GM19324 (cell line): ENCODE measurements at regions not wholly inside any gene's neighbourhood (a gene's known extent, or its start where the extent isn't known, plus 50 kb on each side); places are given as distances from the start of the nearest gene placed in this dataset.

Experiments
- ATAC-seq: cut with Tn5 transposase; IDR thresholded peaks from one replicate; pipeline ENCODE4 v1.9.1; 2021; ENCODE audit warnings: mild to moderate bottlenecking, moderate library complexity; ENCODE audit not compliant: unreplicated experiment, low FRiP score

GRCh38 chr12:60935981-60936761, 1324.0 kb upstream of the USP15 start:
- ATAC-seq: no peak

- no peak for ATAC-seq
These were observed 1312.7 kb upstream of the USP15 start for GRCh38 chr12:60947533-60947932.

GRCh38 chr12:60967128-60967527, 1293.1 kb upstream of the USP15 start:
- ATAC-seq: no peak

DNA sequence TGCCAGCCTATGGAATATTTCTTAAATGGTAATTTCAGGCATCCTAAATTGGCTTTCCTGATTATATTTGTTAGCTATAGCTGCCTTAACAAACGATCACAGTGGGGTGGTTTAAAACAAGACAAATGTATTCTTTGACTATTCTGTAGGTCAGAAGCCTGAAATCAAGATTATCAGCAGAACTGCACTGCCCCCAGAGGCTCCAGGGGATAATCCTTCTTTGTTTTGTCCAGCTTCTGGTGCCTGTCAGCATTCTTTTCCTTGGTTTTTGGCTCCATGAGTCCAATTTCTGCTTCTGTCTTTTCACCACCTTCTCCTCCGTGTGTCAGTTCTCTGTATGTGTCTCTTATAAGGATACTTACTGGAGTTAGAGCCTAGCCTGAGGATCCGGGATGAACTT, 1282.2 kb upstream of the USP15 start:
- ATAC-seq: no peak

- ATAC-seq: no peak
These were observed 1279.6 kb upstream of the USP15 start for GRCh38 chr12:60980558-60980957.

DNA sequence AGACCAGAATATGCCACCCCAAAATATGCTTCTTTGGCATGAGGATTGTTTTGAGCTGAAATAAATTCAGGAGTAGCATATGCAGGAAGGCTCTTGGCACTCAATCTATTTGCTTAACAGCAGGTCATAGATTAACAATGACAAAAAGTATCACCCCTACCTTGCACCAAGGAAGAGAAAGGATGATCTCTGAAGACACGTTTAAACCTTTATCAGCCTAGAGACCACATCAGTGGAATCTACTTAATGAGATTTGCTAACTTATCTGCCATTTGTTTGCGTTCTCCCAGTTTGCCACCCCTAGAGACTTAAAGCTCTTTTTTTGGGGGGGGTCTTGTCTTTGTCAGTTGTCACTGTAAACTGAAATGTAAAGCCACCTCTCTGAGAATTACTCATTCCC, 1278.7 kb upstream of the USP15 start:
- no peak for ATAC-seq

- ATAC-seq: no peak
These were observed 1268.1 kb upstream of the USP15 start for GRCh38 chr12:60992087-60992486.

- no peak for ATAC-seq
These were observed 1264.9 kb upstream of the USP15 start for GRCh38 chr12:60995256-60995825.

GRCh38 chr12:60997869-60998378, 1262.3 kb upstream of the USP15 start:
- ATAC-seq: no peak

GRCh38 chr12:61009192-61009591, 1251.0 kb upstream of the USP15 start:
- no peak for ATAC-seq

DNA sequence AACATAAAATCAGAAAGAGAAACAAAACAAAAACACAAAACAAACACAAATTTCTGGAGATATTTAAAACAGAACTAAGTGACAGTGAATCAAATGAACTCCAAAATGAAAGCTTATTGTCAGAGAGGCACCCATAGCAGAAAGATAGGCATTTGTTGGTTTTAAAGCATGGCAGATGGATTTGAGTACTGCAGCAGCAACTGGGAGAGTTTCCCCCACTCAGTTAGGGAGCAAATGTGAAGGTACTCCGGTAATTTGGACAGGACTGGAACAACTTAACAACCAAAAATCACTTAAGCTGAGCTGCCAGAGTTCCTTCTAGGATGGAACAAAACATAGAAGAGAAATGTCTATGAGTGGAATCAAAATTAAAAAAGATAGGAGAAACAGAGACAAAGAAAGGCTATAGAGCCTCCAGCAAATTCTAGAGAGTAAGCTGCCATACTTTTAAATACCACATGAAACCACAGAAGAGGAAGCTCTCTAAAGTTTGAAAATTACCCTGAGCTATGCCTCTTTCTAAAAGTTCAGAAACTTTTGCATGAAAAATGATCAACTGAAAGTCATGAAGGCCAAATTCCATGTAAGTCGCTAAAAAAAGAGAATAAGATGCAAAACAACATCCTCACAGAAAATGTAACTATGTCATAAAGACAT, 1248.3 kb upstream of the USP15 start:
- ATAC-seq: no peak

GRCh38 chr12:61018571-61018970, 1241.6 kb upstream of the USP15 start:
- ATAC-seq: no peak

DNA sequence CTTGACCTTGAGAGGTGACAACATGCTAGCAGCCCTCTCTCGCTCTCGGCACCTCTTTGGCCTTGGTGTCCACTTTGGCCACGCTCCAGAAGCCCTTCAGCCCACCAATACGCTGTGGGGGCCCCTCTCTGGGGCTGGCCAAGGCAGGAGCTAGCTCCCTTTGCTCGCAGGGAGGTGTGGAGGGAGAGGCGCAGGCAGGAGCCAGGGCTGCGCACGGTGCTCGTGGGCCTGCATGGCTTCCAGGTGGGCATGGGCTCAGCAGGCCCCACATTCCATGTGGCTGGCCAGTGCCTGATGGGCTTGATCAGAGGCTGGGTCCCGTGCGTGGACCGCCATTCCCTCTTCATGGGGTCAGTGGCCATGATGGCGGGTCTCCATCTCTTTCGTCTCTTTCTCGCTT, 1237.0 kb upstream of the USP15 start:
- ATAC-seq: no peak

GRCh38 chr12:61029516-61029915, 1230.7 kb upstream of the USP15 start:
- ATAC-seq: no peak

GRCh38 chr12:61037792-61038191, 1222.4 kb upstream of the USP15 start:
- no peak for ATAC-seq

DNA sequence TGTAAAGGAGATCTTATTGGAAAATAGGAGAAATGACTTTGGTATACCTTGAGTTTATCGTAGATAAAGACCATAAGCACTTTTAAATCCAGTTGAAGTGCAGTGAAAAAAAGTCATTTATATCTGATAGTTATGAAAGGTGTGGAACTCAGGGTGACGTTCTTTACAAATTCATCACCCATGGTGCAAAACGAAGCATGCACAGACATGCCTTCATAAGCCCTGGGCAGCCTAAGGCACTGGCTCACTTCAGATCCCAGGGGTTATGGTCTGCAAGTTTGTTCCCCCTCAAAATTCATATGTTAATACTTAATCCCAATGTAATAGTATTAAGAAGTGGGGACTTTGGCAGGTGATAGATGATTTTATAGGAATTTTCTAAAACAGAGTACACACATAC, 1216.4 kb upstream of the USP15 start:
- no peak for ATAC-seq

DNA sequence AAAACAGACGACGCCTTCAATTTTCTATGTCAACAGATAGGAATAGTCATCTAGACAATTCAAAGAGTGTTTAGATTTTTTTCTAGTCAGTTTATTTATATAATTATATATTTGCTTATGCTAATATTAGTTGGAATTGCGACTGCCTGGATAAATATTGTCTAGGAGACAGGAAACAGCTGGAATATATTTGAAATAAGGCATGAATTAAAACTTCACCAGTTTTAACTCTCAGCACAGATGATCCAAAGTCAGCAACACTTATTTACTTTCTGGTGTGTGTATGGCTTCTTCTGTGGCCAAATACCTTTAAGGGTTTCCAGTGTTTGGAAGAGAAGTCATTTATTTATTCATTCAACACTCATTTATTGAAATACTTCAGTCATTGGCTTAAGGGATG, 1215.4 kb upstream of the USP15 start:
- ATAC-seq: no peak

GRCh38 chr12:61070640-61071414, 1189.4 kb upstream of the USP15 start:
- ATAC-seq: no peak

DNA sequence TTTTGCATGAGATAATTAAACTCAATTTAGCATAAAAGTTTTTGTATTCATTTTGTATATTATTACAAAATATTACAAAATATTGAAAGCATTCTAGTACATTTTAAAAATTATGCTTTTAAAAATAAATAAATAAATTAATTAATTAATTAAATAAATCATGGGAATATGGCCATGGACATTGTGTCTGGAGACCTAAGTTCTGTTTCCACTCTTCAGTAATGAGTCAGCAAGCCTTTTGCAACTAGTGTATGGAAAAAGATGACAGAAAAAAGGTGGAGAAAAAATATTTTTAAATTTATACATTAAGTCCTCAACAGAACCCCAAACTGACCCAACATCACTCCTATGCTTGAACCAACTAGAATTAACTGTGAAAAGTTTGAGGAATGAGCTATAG, 1187.5 kb upstream of the USP15 start:
- ATAC-seq: no peak

DNA sequence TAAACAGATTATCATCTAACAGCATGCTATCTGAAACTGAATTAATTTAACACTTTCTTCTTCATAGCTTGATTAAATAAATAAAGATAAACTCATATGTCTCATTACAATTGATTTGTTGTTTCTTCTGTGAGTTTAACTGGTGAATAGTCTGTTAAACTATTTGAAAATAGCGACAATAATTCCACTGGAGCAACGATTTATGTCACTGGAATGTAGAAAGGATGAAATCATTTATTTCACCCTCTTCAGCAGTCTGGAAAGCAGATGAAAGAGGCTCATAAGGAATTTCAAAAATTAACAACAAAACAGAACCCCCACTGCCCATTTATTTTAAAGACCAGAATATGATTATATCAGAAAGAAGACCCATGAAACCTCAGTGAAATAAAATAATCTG, 1165.1 kb upstream of the USP15 start:
- ATAC-seq: no peak

GRCh38 chr12:61098031-61098580, 1162.1 kb upstream of the USP15 start:
- no peak for ATAC-seq
